HG02943 (cell line): ENCODE measurements at regions not wholly inside any gene's neighbourhood (a gene's known extent, or its start where the extent isn't known, plus 50 kb on each side); places are given as distances from the start of the nearest gene placed in this dataset.

ENCODE experiments used
- ATAC-seq: cut with Tn5 transposase; IDR thresholded peaks from one replicate; pipeline ENCODE4 v1.9.1; 2021; ENCODE audit warnings: mild to moderate bottlenecking, low read depth, moderate library complexity; ENCODE audit not compliant: unreplicated experiment

GRCh38 chr12:24038211-24038997 lies 88.9 kb upstream of the SOX5 start:
- ATAC-seq = no peak

GRCh38 chr12:24036438-24037216 lies 87.2 kb upstream of the SOX5 start:
- no peak for ATAC-seq

GRCh38 chr12:24034894-24035293 lies 85.4 kb upstream of the SOX5 start:
- ATAC-seq = no peak

GRCh38 chr12:24034160-24034559 lies 84.7 kb upstream of the SOX5 start:
- ATAC-seq = no peak

GRCh38 chr12:24027352-24027751 lies 77.9 kb upstream of the SOX5 start:
- ATAC-seq = no peak

GRCh38 chr12:24025153-24025798 lies 75.8 kb upstream of the SOX5 start:
- no peak for ATAC-seq

- no peak for ATAC-seq
Measured at GRCh38 chr12:24023081-24023480, 73.6 kb upstream of the SOX5 start.

GRCh38 chr12:24021164-24021502 lies 71.7 kb upstream of the SOX5 start:
- ATAC-seq = no peak

GRCh38 chr12:24020397-24021163 lies 71.1 kb upstream of the SOX5 start:
- no peak for ATAC-seq

GRCh38 chr12:24015833-24016160 lies 66.3 kb upstream of the SOX5 start:
- no peak for ATAC-seq

- ATAC-seq = no peak
Measured at GRCh38 chr12:24014915-24015832, 65.7 kb upstream of the SOX5 start.

GRCh38 chr12:24014240-24014639 lies 64.8 kb upstream of the SOX5 start:
- ATAC-seq = no peak

GRCh38 chr12:24012528-24012927 lies 63.1 kb upstream of the SOX5 start:
- ATAC-seq = no peak

GRCh38 chr12:24011927-24012507 lies 62.5 kb upstream of the SOX5 start:
- ATAC-seq = no peak

GRCh38 chr12:24008166-24008565 lies 58.7 kb upstream of the SOX5 start:
- no peak for ATAC-seq
